GM12892 (cell line): ENCODE measurements at regions not wholly inside any gene's neighbourhood (a gene's known extent, or its start where the extent isn't known, plus 50 kb on each side); places are given as distances from the start of the nearest gene placed in this dataset.

Source experiments
- DNase-seq: peaks from one replicate; pipeline ENCODE4 v3.0.0; 2011; ENCODE audit not compliant: insufficient read length
- FAIRE-seq: peaks from 2 replicates; lab custom pipeline; 2011; peaks lifted over from hg19 to GRCh38; lab: Jason Lieb, UNC
- POLR2A ChIP-seq: IDR thresholded peaks from 2 replicates; pipeline ENCODE4 v1.6.1; 2011; ENCODE audit warnings: low read depth, low read length, control low read depth
- POLR2AphosphoS5 ChIP-seq: IDR thresholded peaks from 2 replicates; pipeline ENCODE4 v1.6.1; 2011; ENCODE audit warnings: low read depth, low read length, control low read depth
- TAF1 ChIP-seq: IDR thresholded peaks from 2 replicates; pipeline ENCODE4 v1.6.1; 2011; ENCODE audit warnings: low read depth, mild to moderate bottlenecking, control low read depth, low read length, borderline replicate concordance

GRCh38 chr20:11364736-11365135, 553.0 kb upstream of the BTBD3 start:
- TF ChIP-seq TAF1: no peak
- no peak for TF ChIP-seq POLR2AphosphoS5
- no peak for TF ChIP-seq POLR2A
- DNase-seq: no peak
- no peak for FAIRE-seq

DNA sequence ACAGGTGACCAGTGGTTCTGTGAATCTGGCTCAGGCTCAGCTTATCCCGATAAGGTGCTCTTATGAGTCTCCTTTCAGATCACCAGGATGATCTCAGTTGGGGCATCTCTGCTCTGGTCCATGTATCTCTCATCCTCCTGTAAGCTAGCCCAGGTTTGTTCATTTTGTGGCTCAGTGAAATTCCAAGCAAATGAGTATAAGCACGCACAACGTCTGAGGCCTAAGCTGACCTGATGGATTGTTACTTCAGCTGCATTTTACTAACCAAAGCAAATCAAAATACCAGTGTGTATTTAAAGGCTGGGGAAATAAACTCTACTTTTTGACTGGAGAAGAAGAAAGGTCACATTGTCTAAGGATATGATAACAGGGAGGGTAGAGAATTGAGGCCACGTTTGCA, 551.0 kb upstream of the BTBD3 start:
- FAIRE-seq (no peak), DNase-seq (no peak)
- TF ChIP-seq TAF1 (no peak), POLR2A (no peak), POLR2AphosphoS5 (no peak)

- DNase-seq (no peak), FAIRE-seq (no peak)
- TF ChIP-seq TAF1: no peak
- TF ChIP-seq POLR2AphosphoS5: no peak
- no peak for TF ChIP-seq POLR2A
Measured at GRCh38 chr20:11368499-11368898, 549.2 kb upstream of the BTBD3 start.

DNA sequence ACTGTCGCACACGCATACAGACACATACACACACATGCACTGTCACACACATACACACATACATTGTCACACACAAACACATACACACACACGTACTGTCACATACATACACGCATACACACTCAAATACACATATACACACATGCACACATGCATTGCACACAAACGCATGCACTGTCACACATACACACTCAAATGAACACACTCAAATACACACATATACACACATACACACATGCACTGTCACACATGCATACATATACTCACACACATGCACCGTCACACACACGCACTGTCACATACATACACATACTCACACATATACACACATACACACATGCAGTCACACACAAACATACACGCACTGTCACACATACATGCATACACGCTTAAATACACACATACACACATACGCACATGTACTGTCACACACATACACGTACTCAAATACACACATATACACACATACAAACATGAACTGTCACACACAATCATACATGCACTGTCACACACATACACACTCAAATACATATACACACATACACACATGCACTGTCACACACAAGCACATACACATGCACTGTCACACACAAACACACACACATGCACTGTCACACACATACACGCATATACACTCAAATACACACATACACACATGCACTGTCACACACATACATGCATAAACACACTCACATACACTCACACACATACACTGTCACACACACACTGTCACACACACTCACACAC, 548.6 kb upstream of the BTBD3 start:
- DNase-seq (no peak), FAIRE-seq (no peak)
- no peak for TF ChIP-seq POLR2AphosphoS5
- no peak for TF ChIP-seq POLR2A
- TF ChIP-seq TAF1: no peak

- FAIRE-seq (no peak), DNase-seq (no peak)
- TF ChIP-seq POLR2A (no peak), TAF1 (no peak), POLR2AphosphoS5 (no peak)
Measured at GRCh38 chr20:11371831-11372230, 545.9 kb upstream of the BTBD3 start.

GRCh38 chr20:11372876-11373790, 544.6 kb upstream of the BTBD3 start:
- DNase-seq (no peak), FAIRE-seq (no peak)
- no peak for TF ChIP-seq TAF1
- no peak for TF ChIP-seq POLR2AphosphoS5
- no peak for TF ChIP-seq POLR2A

DNA sequence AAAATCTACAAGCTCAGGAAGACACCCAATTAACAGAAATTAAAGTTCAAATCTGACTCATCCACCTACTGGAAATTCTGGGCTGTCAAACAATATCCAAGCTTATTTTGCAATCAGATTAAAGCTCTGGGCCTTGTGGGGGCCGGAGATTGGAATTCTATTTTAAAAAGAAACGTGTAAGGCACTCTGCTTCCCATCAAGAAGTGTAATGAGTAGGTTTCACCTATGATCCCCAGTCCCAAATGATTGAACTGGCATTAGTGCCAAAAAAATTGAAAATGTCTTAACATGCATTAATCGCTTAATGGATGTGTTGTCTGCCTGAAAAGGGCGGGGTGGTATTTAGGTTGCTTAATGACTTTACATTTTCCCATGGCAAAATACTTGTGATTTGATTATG, 542.4 kb upstream of the BTBD3 start:
- FAIRE-seq: no peak
- TF ChIP-seq TAF1 (no peak), POLR2AphosphoS5 (no peak), POLR2A (no peak)
- no peak for DNase-seq

DNA sequence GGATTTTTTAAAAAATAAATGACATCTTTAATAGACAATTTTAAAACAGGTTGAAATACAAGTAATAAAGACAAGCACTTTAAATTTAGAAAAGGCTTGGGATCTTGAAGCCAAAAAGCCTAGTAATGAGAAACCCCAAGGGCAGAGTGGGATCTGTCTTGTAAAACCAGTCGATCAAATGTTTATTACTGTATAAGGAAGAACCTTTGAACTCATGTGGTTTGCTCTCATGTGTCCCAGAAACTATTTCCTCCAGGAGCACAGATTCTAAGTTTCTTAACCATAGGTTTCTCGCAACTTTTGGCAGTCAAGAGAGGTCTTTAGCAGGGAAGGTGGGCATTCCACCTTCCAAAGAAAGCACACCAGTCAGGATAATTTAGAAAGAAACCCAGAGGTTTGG, 541.7 kb upstream of the BTBD3 start:
- TF ChIP-seq POLR2A (no peak), TAF1 (no peak), POLR2AphosphoS5 (no peak)
- DNase-seq (no peak), FAIRE-seq (no peak)

- TF ChIP-seq POLR2A (no peak), TAF1 (no peak), POLR2AphosphoS5 (no peak)
- no peak for FAIRE-seq
- DNase-seq: no peak
Measured at GRCh38 chr20:11376420-11376819, 541.3 kb upstream of the BTBD3 start.

DNA sequence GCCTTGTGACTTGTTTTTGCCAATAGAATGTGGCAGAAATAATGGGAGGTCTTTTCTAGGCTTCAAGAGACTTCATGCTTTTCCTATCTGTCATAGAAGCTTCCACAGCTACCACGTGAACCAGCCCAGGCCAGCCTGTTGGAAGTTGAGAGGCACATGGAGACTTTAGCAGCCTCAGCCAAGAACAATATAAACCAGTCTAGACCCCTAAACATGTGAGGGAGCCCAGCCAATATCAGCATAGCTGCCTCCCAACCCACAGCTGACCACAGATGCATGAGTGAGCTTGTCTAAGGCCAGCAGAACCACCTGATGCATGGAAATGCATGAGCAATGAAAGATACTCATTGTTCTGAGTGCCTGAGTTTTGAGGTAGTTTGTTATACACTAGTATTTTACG, 540.7 kb upstream of the BTBD3 start:
- DNase-seq (no peak), FAIRE-seq (no peak)
- TF ChIP-seq TAF1: no peak

DNA sequence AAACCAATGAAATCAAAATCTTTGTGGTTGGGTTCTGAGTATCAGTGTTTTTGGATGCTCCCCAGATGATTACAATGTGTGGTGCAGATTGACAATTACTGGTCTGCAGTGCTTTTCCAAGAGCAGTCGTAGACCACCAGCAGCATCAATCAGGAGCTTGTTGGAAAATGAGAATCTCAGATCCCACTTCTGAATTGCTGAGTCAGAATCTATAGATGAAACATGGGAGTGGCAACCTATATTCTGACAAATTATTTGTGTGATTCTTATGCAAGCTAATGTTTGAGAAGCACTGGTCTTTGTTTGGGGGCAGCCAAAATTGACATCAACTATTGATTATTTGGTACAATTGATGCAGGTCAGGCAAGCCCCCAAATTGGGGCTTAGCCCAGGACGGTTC, 539.9 kb upstream of the BTBD3 start:
- FAIRE-seq: no peak
- TF ChIP-seq POLR2A (no peak), TAF1 (no peak), POLR2AphosphoS5 (no peak)
- DNase-seq: no peak
